Stomach (tissue), 8 donors: ENCODE measurements at regions not wholly inside any gene's neighbourhood (a gene's known extent, or its start where the extent isn't known, plus 50 kb on each side); places are given as distances from the start of the nearest gene placed in this dataset.

Experiments used
- DNase-seq, 2 donors: peaks; one replicate each; pipeline versions ENCODE4 v3.0.0 to v3.0.0-alpha.2; 2013 to 2019
- H3K27ac ChIP-seq, 5 donors: fragments of 200-600 bp in 4 of 5; sonication (generic) in 4 of 5; one replicate each; pipeline ENCODE4 v1.5.1; 2013 to 2019; ENCODE audit warnings: mild to moderate bottlenecking in 1 of 5, moderate library complexity in 1 of 5
- H3K27me3 ChIP-seq, 3 donors: fragments of 200-600 bp; sonication (generic); one replicate each; pipeline ENCODE4 v1.5.1; 2017 to 2019; ENCODE audit warnings: mixed run types in 1 of 3
- H3K36me3 ChIP-seq, 4 donors: fragments of 200-600 bp; sonication (generic); 1 replicate in 3 of 4; 2 replicates in 1 of 4; pipeline ENCODE4 v1.5.1; 2016 to 2019
- H3K4me1 ChIP-seq, 4 donors: fragments of 200-600 bp; sonication (generic); one replicate each; pipeline ENCODE4 v1.5.1; 2016 to 2019
- H3K4me3 ChIP-seq, 4 donors: fragments of 200-600 bp; sonication (generic) in 3 of 4; one replicate each; pipeline ENCODE4 v1.5.1; 2016 to 2019; ENCODE audit warnings: mild to moderate bottlenecking in 1 of 4
- H3K9me3 ChIP-seq, 4 donors: fragments of 200-600 bp; sonication (generic); one replicate each; pipeline ENCODE4 v1.5.1; 2016 to 2019
- CTCF ChIP-seq, 7 experiments: fragments of 450-650 bp in 4 of 7; fragments of 200-600 bp in 3 of 7; sonication (generic) in 3 of 7; IDR thresholded peaks; one replicate each; pipeline ENCODE4 v1.5.1; 2016 to 2019; ENCODE audit warnings: antibody characterized with exemption in 7 of 7, control low read depth in 2 of 7, mild to moderate bottlenecking in 1 of 7
- EP300 ChIP-seq: sonication (generic); formaldehyde crosslinking; IDR thresholded peaks from one replicate; pipeline ENCODE4 v1.6.1; 2017; ENCODE audit warnings: antibody characterized with exemption
- POLR2A ChIP-seq, 4 donors: fragments of 450-650 bp; IDR thresholded peaks; one replicate each; pipeline ENCODE4 v1.6.1; 2016; ENCODE audit warnings: antibody characterized with exemption in 4 of 4, control low read depth in 2 of 4, mild to moderate bottlenecking in 1 of 4, moderate library complexity in 1 of 4
- POLR2AphosphoS5 ChIP-seq, 3 donors: sonication (generic); formaldehyde crosslinking; IDR thresholded peaks; one replicate each; pipeline ENCODE4 v1.6.1; 2016; ENCODE audit warnings: antibody characterized with exemption in 3 of 3
- WGBS, 5 donors: extraction: QIAGEN DNeasy Blood & Tissue Kit in 3 of 5; methylation state at CpG; one replicate each; pipeline versions ENCODE4 v1.1.5 to v1.1.7; 2013 to 2018; 5-methylcytosine and 5-hydroxymethylcytosine counted together
- intact Hi-C: fragments of 100-400 bp; cut with DNase I; formaldehyde crosslinking; loops from one replicate; pipeline ENCODE4 v1.15.1; 2023; ENCODE audit warnings: low total_unique reads
- donor health status: healthy with polysubstance abuse.
- donor health status: Bipolar disorder and iron deficiency.
- donor health status: healthy.

- 34 to 55% (median 47%) methylated on average over 3 of the region's 3 CpGs for WGBS, 5 donors
- Histone ChIP-seq H3K27me3 (no peaks in the 10 kb centered on the region), H3K4me1 (no peaks in the 10 kb centered on the region), H3K9me3 (no peaks in the 10 kb centered on the region), H3K4me3 (no peak overlapping the region), H3K36me3 (no peaks in the 10 kb centered on the region), H3K27ac (no peak overlapping the region)
- intact Hi-C loops: no loop called here
- no peak for DNase-seq
- no peak for TF ChIP-seq EP300
Observed at GRCh38 chr2:83394134-83394904, 1064.8 kb downstream of the SUCLG1 start.

GRCh38 chr2:83388804-83389203 is 1070.3 kb downstream of the SUCLG1 start:
- Histone ChIP-seq H3K27ac (no peak overlapping the region), H3K4me1 (no peaks in the 10 kb centered on the region), H3K4me3 (no peak overlapping the region), H3K27me3 (no peaks in the 10 kb centered on the region), H3K9me3 (no peaks in the 10 kb centered on the region), H3K36me3 (no peaks in the 10 kb centered on the region)
- 74 to 85% (median 82%) methylated on average over 1 of the region's 1 CpG for WGBS, 5 donors
- TF ChIP-seq POLR2A (IDR thresholded peaks at IDR 0.05): no peak
- no peak for TF ChIP-seq EP300
- TF ChIP-seq CTCF (IDR thresholded peaks at IDR 0.05): no peak
- no peak for TF ChIP-seq POLR2AphosphoS5 (IDR thresholded peaks at IDR 0.05)
- intact Hi-C loops: no loop called here
- DNase-seq: no peak

GRCh38 chr2:83386549-83386948 is 1072.5 kb downstream of the SUCLG1 start:
- H3K36me3 ChIP-seq: no peaks in the 10 kb centered on the region
- H3K4me3 ChIP-seq: no peak overlapping the region
- H3K4me1 ChIP-seq: no peaks in the 10 kb centered on the region
- whole genome bisulfite sequencing, 5 donors: 52 to 79% (median 67%) methylated on average over 1 of the region's 1 CpG
- intact Hi-C loops: no loop called here
- DNase-seq: no peak
- TF ChIP-seq POLR2A (IDR thresholded peaks at IDR 0.05) (no peak), POLR2AphosphoS5 (IDR thresholded peaks at IDR 0.05) (no peak), EP300 (no peak), CTCF (IDR thresholded peaks at IDR 0.05) (no peak)
- H3K27me3 ChIP-seq: no peaks in the 10 kb centered on the region
- no peak overlapping the region for H3K27ac ChIP-seq
- no peaks in the 10 kb centered on the region for H3K9me3 ChIP-seq

GRCh38 chr2:83378921-83379320 is 1080.2 kb downstream of the SUCLG1 start:
- Histone ChIP-seq H3K27ac (no peak overlapping the region), H3K4me3 (no peak overlapping the region), H3K36me3 (no peaks in the 10 kb centered on the region), H3K27me3 (no peaks in the 10 kb centered on the region), H3K4me1 (no peaks in the 10 kb centered on the region), H3K9me3 (peaks cover 0 to 18% (median 10%) of the 10 kb centered on the region in 4 donors)
- no peak for DNase-seq
- no peak for TF ChIP-seq CTCF (IDR thresholded peaks at IDR 0.05)
- no peak for TF ChIP-seq POLR2A (IDR thresholded peaks at IDR 0.05)
- TF ChIP-seq POLR2AphosphoS5 (IDR thresholded peaks at IDR 0.05): no peak
- no peak for TF ChIP-seq EP300
- intact Hi-C loops: no loop called here

GRCh38 chr2:83376731-83377130 is 1082.3 kb downstream of the SUCLG1 start:
- TF ChIP-seq POLR2AphosphoS5 (IDR thresholded peaks at IDR 0.05) (no peak), EP300 (no peak), CTCF (IDR thresholded peaks at IDR 0.05) (no peak), POLR2A (IDR thresholded peaks at IDR 0.05) (no peak)
- Histone ChIP-seq H3K4me3 (no peak overlapping the region), H3K4me1 (no peaks in the 10 kb centered on the region)

More at GRCh38 chr2:83376731-83377130, 1082.3 kb downstream of the SUCLG1 start:
- Histone ChIP-seq H3K9me3 (peaks cover 0 to 18% (median 10%) of the 10 kb centered on the region in 4 donors), H3K27me3 (no peaks in the 10 kb centered on the region), H3K27ac (no peak overlapping the region), H3K36me3 (no peaks in the 10 kb centered on the region)
- 50 to 73% (median 58%) methylated on average over 2 of the region's 2 CpGs for WGBS, 5 donors
- DNase-seq: no peak
- intact Hi-C loops: no loop called here
